Endodermal cell (in vitro differentiated cells): ENCODE measurements at regions not wholly inside any gene's neighbourhood (a gene's known extent, or its start where the extent isn't known, plus 50 kb on each side); places are given as distances from the start of the nearest gene placed in this dataset.

ENCODE experiments used
- DNase-seq: peaks from one replicate; pipeline ENCODE4 v3.0.0-alpha.2; 2017
- H3K27ac ChIP-seq: 2 replicates; pipeline ENCODE4 v1.5.1; 2013; ENCODE audit warnings: mild to moderate bottlenecking, low read depth, low read length, moderate library complexity
- H3K27me3 ChIP-seq: 2 replicates; pipeline ENCODE4 v1.6.1; 2013; ENCODE audit warnings: mild to moderate bottlenecking, low read length, moderate library complexity; ENCODE audit not compliant: insufficient read depth, control insufficient read depth, poor library complexity, severe bottlenecking
- H3K36me3 ChIP-seq: 2 replicates; pipeline ENCODE4 v1.7.0; 2013; ENCODE audit warnings: mild to moderate bottlenecking, low read length, moderate library complexity; ENCODE audit not compliant: control insufficient read depth, insufficient read depth
- H3K4me1 ChIP-seq: one replicate; pipeline ENCODE4 v1.7.0; 2013; ENCODE audit warnings: low read length; ENCODE audit not compliant: control insufficient read depth, insufficient read depth
- H3K4me3 ChIP-seq: 2 replicates; pipeline ENCODE4 v1.5.1; 2013; ENCODE audit warnings: mild to moderate bottlenecking, low read length, moderate library complexity
- H3K9ac ChIP-seq: 2 replicates; pipeline ENCODE4 v1.6.1; 2013; ENCODE audit warnings: mild to moderate bottlenecking, low read length, moderate library complexity; ENCODE audit not compliant: poor library complexity, severe bottlenecking; ENCODE audit errors: extremely low read depth
- H3K9me3 ChIP-seq: 2 replicates; pipeline ENCODE4 v1.6.1; 2013; ENCODE audit warnings: mild to moderate bottlenecking, low read length, moderate library complexity; ENCODE audit not compliant: control insufficient read depth
- H3K27ac Mint-ChIP-seq: 2 replicates; pipeline ENCODE4 v1.8.0; 2020; ENCODE audit warnings: mixed read lengths
- H3K27me3 Mint-ChIP-seq: 2 replicates; pipeline ENCODE4 v1.8.0; 2021; ENCODE audit warnings: mild to moderate bottlenecking, mixed read lengths; ENCODE audit not compliant: insufficient read depth
- H3K36me3 Mint-ChIP-seq: 2 replicates; pipeline ENCODE4 v1.8.0; 2020; ENCODE audit warnings: low read depth, mixed read lengths
- H3K4me1 Mint-ChIP-seq: 2 replicates; pipeline ENCODE4 v1.8.0; 2020; ENCODE audit warnings: mixed read lengths
- H3K4me3 Mint-ChIP-seq: 2 replicates; pipeline ENCODE4 v1.8.0; 2020; ENCODE audit warnings: mild to moderate bottlenecking, moderate library complexity, mixed read lengths
- H3K9me3 Mint-ChIP-seq: 2 replicates; pipeline ENCODE4 v1.8.0; 2020; ENCODE audit warnings: mild to moderate bottlenecking, mixed read lengths
- WGBS, 2 experiments: methylation state at CpG; one replicate each; pipeline versions ENCODE4 v1.1.5 to v1.1.7; 2013; ENCODE audit warnings: missing lambda C conversion rate in 2 of 2, mixed read lengths in 1 of 2; ENCODE audit not compliant: insufficient coverage in 1 of 2, insufficient read length in 1 of 2; 5-methylcytosine and 5-hydroxymethylcytosine counted together
- TF ChIP-seq, protein P1 (sequence below): fragments of 200-600 bp; sonication (generic); conservative IDR thresholded peaks from 2 replicates; pipeline ENCODE4 v1.5.0; 2021; ENCODE audit warnings: antibody characterized with exemption, mild to moderate bottlenecking

DNA sequence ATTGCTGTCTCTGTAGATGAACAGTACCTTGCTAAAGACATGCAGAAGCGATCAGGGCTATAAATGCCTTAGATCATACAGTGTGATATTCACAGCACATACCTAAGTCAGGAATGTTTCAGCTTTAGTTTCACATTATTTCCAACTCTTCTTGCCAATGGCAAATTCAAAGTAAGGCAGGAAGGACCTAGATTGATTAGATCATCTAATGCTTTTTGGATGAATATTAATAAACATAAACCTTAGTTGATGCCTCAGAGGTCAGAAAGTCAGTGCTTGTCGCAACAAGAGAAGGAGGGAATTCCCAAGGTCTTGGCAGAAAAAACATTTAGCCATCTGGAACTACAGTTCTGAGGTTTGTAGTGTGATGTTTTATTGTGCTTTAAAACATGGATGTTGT is 122.3 kb downstream of the TNFSF18 start:
- H3K4me1 ChIP-seq, result no peaks in the 10 kb centered on the region
- WGBS, 2 experiments, result 95 to 100% methylated on average over 1 to 2 of the region's 2 CpGs
- Mint-ChIP-seq H3K36me3 (no peaks in the 10 kb centered on the region), H3K9me3 (no peaks in the 10 kb centered on the region), H3K27ac (no peak overlapping the region), H3K4me3 (no peak overlapping the region), H3K4me1 (no peaks in the 10 kb centered on the region), H3K27me3 (peaks cover 2% of the 10 kb centered on the region)
- no peaks in the 10 kb centered on the region for H3K9me3 ChIP-seq
- H3K27ac ChIP-seq, result no peak overlapping the region
- DNase-seq, result no peak
- H3K27me3 ChIP-seq, result no peaks in the 10 kb centered on the region
- H3K9ac ChIP-seq, result no peak overlapping the region
- H3K4me3 ChIP-seq, result no peak overlapping the region
- no peaks in the 10 kb centered on the region for H3K36me3 ChIP-seq
- TF ChIP-seq, protein P1, sequence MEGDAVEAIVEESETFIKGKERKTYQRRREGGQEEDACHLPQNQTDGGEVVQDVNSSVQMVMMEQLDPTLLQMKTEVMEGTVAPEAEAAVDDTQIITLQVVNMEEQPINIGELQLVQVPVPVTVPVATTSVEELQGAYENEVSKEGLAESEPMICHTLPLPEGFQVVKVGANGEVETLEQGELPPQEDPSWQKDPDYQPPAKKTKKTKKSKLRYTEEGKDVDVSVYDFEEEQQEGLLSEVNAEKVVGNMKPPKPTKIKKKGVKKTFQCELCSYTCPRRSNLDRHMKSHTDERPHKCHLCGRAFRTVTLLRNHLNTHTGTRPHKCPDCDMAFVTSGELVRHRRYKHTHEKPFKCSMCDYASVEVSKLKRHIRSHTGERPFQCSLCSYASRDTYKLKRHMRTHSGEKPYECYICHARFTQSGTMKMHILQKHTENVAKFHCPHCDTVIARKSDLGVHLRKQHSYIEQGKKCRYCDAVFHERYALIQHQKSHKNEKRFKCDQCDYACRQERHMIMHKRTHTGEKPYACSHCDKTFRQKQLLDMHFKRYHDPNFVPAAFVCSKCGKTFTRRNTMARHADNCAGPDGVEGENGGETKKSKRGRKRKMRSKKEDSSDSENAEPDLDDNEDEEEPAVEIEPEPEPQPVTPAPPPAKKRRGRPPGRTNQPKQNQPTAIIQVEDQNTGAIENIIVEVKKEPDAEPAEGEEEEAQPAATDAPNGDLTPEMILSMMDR, result no peak

DNA sequence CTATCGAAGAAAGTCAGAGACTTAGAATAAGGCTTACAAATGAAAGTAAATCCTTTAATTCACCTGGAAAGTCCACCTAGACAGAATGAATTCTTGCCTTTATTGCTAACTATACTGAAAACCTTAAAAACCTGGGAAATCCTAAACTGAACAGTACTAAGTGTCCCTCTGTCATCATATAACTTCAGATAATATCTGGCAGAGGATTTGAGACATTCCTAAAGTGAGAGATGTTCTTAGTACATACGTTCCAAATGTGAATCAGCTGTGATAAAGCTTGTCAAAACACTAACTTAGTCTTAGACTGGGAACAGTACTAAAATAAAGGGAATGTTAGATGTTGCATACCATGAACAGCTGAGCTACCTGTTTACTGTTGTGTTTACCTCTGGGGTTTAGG is 121.7 kb downstream of the TNFSF18 start:
- Histone ChIP-seq H3K4me3 (no peak overlapping the region), H3K4me1 (no peaks in the 10 kb centered on the region), H3K27me3 (no peaks in the 10 kb centered on the region), H3K9ac (no peak overlapping the region), H3K9me3 (no peaks in the 10 kb centered on the region), H3K27ac (no peak overlapping the region), H3K36me3 (no peaks in the 10 kb centered on the region)
- Mint-ChIP-seq H3K36me3 (no peaks in the 10 kb centered on the region), H3K27ac (no peak overlapping the region), H3K9me3 (no peaks in the 10 kb centered on the region), H3K4me1 (no peaks in the 10 kb centered on the region), H3K4me3 (no peak overlapping the region), H3K27me3 (peaks cover 2% of the 10 kb centered on the region)
- WGBS, 2 experiments, result 96% methylated on average over 2 of the region's 2 CpGs; no CpG with 5 or more reads in 1 of the 2 experiments
- DNase-seq, result no peak
- TF ChIP-seq, protein P1, result no peak

DNA sequence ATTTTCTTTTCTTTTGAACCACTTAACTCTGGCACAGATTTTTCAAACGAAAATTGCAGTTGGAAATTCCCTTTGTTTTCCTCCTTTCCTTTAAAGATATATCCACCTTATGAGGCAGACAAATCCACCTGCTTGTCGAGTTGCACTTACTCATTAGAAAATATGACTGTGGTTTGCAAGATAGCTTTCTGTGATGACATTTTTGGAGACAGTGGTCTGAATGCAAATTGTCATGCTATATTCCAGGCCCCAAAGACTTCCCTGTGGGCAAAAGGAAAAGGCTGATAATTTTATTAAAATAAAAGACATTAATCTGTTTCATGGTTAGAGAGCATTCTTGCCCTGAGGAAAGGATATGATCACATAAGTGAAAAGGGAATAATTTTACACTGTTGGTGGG is 120.6 kb downstream of the TNFSF18 start:
- H3K27me3 ChIP-seq, result no peaks in the 10 kb centered on the region
- no peaks in the 10 kb centered on the region for H3K4me1 ChIP-seq
- Mint-ChIP-seq H3K4me3 (no peak overlapping the region), H3K36me3 (no peaks in the 10 kb centered on the region), H3K27ac (no peak overlapping the region), H3K9me3 (no peaks in the 10 kb centered on the region), H3K27me3 (peaks cover 2% of the 10 kb centered on the region), H3K4me1 (no peaks in the 10 kb centered on the region)
- TF ChIP-seq, protein P1, result no peak
- no peak overlapping the region for H3K27ac ChIP-seq
- DNase-seq, result no peak
- H3K9ac ChIP-seq, result no peak overlapping the region
- no peaks in the 10 kb centered on the region for H3K36me3 ChIP-seq
- no peak overlapping the region for H3K4me3 ChIP-seq
- no peaks in the 10 kb centered on the region for H3K9me3 ChIP-seq
- 80 to 100% methylated on average over 1 to 2 of the region's 2 CpGs for WGBS, 2 experiments
